ENCODE measurements at regions not wholly inside any gene's neighbourhood (a gene's known extent, or its start where the extent isn't known, plus 50 kb on each side); places are given as distances from the start of the nearest gene placed in this dataset.

DNA sequence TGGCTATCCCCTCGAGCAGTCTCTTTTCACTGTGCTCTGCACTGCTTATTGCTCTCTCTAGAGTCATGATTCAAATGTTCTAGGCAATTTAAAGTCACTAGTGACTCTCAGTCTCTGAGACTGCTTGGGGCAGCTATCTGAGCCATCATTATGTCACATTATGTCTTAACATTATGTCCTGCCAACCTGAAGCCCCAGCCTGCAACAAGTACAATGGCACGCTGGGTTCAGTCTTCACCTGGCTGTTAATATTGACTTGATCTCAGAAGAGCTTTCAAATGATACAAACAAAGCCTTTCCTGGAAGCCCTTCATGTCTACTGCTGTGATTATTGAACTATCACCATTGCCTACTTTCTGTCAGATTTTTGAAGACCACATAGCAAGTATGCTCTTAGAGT, 128.1 kb upstream of the GRM7 start:
- no peak for TF ChIP-seq CTCF (conservative IDR thresholded peaks at IDR 0.05)
- no peak for TF ChIP-seq EZH2 (IDR thresholded peaks at IDR 0.05; ENCODE audit: low read depth)
